Mucosa of descending colon (tissue), 3 donors: ENCODE measurements at regions not wholly inside any gene's neighbourhood (a gene's known extent, or its start where the extent isn't known, plus 50 kb on each side); places are given as distances from the start of the nearest gene placed in this dataset.

Experiments used
- ATAC-seq: fragments of 200-7000 bp; cut with Tn5 transposase; one replicate; pipeline ENCODE4 v1.9.1; 2020; ENCODE audit warnings: mild to moderate bottlenecking, moderate library complexity
- DNase-seq, 3 donors: peaks; one replicate each; pipeline ENCODE4 v3.0.0-alpha.2; 2020
- H3K36me3 ChIP-seq: fragments of 200-600 bp; one replicate; pipeline ENCODE4 v1.8.0; 2021; ENCODE audit warnings: low read depth, mild to moderate bottlenecking
- H3K4me1 ChIP-seq: fragments of 200-600 bp; one replicate; pipeline ENCODE4 v1.8.0; 2021; ENCODE audit warnings: low read depth, mild to moderate bottlenecking
- H3K4me3 ChIP-seq: fragments of 200-600 bp; one replicate; pipeline ENCODE4 v1.8.0; 2021; ENCODE audit warnings: mild to moderate bottlenecking
- H3K9me3 ChIP-seq: fragments of 200-600 bp; one replicate; pipeline ENCODE4 v1.8.0; 2021; ENCODE audit warnings: mild to moderate bottlenecking
- CTCF ChIP-seq: fragments of 200-600 bp; IDR thresholded peaks from one replicate; pipeline ENCODE4 v1.8.0; 2022; ENCODE audit warnings: antibody characterized with exemption, mild to moderate bottlenecking
- intact Hi-C, 2 donors: fragments of 100-400 bp; cut with DNase I in 1 of 2; cut with micrococcal nuclease in 1 of 2; formaldehyde crosslinking; loops; one replicate each; pipeline versions ENCODE4 v1.11.0 to v1.11.1; 2022; cut with DNase I, micrococcal nuclease
- donor health status: DM: no; HTN: no; CAD: no; lungs with moderate emphysema.
- donor health status: DM: no; HTN: no; CAD: no.
- donor health status: DM: no; HTN: yes; CAD: no.

- intact Hi-C loops: no loop called here
- no peak for TF ChIP-seq CTCF
- no peaks in the 10 kb centered on the region for H3K4me1 ChIP-seq
- DNase-seq (no peak), ATAC-seq (no peak)
- H3K9me3 ChIP-seq: no peaks in the 10 kb centered on the region
- no peak overlapping the region for H3K4me3 ChIP-seq
- no peaks in the 10 kb centered on the region for H3K36me3 ChIP-seq
Observed at GRCh38 chr15:95655089-95655607, 675.4 kb upstream of the NR2F2 start.

- no peaks in the 10 kb centered on the region for H3K36me3 ChIP-seq
- H3K4me3 ChIP-seq: no peak overlapping the region
- intact Hi-C loops: no loop called here
- H3K9me3 ChIP-seq: no peaks in the 10 kb centered on the region
- H3K4me1 ChIP-seq: no peaks in the 10 kb centered on the region
- TF ChIP-seq CTCF: no peak
- DNase-seq (no peak), ATAC-seq (no peak)
Observed at GRCh38 chr15:95656595-95656994, 673.9 kb upstream of the NR2F2 start.

- Histone ChIP-seq H3K9me3 (no peaks in the 10 kb centered on the region), H3K36me3 (no peaks in the 10 kb centered on the region), H3K4me1 (no peaks in the 10 kb centered on the region), H3K4me3 (no peak overlapping the region)
- DNase-seq (no peak), ATAC-seq (no peak)
- no peak for TF ChIP-seq CTCF
- intact Hi-C loops: no loop called here
Observed at GRCh38 chr15:95658799-95659198, 671.7 kb upstream of the NR2F2 start.

- no peaks in the 10 kb centered on the region for H3K36me3 ChIP-seq
- ATAC-seq (no peak), DNase-seq (no peak)
- H3K4me1 ChIP-seq: no peaks in the 10 kb centered on the region
- no peak overlapping the region for H3K4me3 ChIP-seq
- no peaks in the 10 kb centered on the region for H3K9me3 ChIP-seq
- no peak for TF ChIP-seq CTCF
- intact Hi-C loops: no loop called here
Observed at GRCh38 chr15:95659656-95660055, 670.8 kb upstream of the NR2F2 start.

GRCh38 chr15:95662638-95663037 is 667.9 kb upstream of the NR2F2 start:
- Histone ChIP-seq H3K36me3 (no peaks in the 10 kb centered on the region), H3K4me1 (no peaks in the 10 kb centered on the region), H3K9me3 (no peaks in the 10 kb centered on the region), H3K4me3 (no peak overlapping the region)
- intact Hi-C loops: no loop called here
- no peak for TF ChIP-seq CTCF
- DNase-seq: no peak
- ATAC-seq: no peak
